Upper lobe of right lung (tissue), 1 donor: ENCODE measurements at regions not wholly inside any gene's neighbourhood (a gene's known extent, or its start where the extent isn't known, plus 50 kb on each side); places are given as distances from the start of the nearest gene placed in this dataset.
"Not testable (repeated sequence)": the region's sequence is repeated elsewhere in the genome, so short reads cannot be mapped to it uniquely, and the experiment has no call there.

Experiments used
- ATAC-seq: fragments of 200-7000 bp; cut with Tn5 transposase; one replicate; pipeline ENCODE4 v1.9.1; 2020; ENCODE audit warnings: mild to moderate bottlenecking, moderate library complexity
- DNase-seq: peaks from one replicate; pipeline ENCODE4 v3.0.0-alpha.2; 2020
- H3K27ac ChIP-seq: fragments of 200-600 bp; one replicate; pipeline ENCODE4 v1.8.0; 2022
- H3K27me3 ChIP-seq: fragments of 200-600 bp; one replicate; pipeline ENCODE4 v1.8.0; 2022; ENCODE audit warnings: mild to moderate bottlenecking
- H3K36me3 ChIP-seq: fragments of 200-600 bp; one replicate; pipeline ENCODE4 v1.8.0; 2022
- H3K4me1 ChIP-seq: fragments of 200-600 bp; one replicate; pipeline ENCODE4 v1.8.0; 2022
- H3K4me3 ChIP-seq: fragments of 200-600 bp; one replicate; pipeline ENCODE4 v1.8.0; 2022; ENCODE audit warnings: mild to moderate bottlenecking
- H3K9me3 ChIP-seq: fragments of 200-600 bp; one replicate; pipeline ENCODE4 v1.8.0; 2022
- CTCF ChIP-seq: fragments of 200-600 bp; IDR thresholded peaks from one replicate; pipeline ENCODE4 v1.8.0; 2022; ENCODE audit warnings: antibody characterized with exemption
- intact Hi-C: fragments of 100-400 bp; cut with DNase I; formaldehyde crosslinking; loops from one replicate; pipeline ENCODE4 v1.11.0; 2022
- donor health status: DM: no; HTN: yes; CAD: no; lungs with severe emphysema.

DNA sequence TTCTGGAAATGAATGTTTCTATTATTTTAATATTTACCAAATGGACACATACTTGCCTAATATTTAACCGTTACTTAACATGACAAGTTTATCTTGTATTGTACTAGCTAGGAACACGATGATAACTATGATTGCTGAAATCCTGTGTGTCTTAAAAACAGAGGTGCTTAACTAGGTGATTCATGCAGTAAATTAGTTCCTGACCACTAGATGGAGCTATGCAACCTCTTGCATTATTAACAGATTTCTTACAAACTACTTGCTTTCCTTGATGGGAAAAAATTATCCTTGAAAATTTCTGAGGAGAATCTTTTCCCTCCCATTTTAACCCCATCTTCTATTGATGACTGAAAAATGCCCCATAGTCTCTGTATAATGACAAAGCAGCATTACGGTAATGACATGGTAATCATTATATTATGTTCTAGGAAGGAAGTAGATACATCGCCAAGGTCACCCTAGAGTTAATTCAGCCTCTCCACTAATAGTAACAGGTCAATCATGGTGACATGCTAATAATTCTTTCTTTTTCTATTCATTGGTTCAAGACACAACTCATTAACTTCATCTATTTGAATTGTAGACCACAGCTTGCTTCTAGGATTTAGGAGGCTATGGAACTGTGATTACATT, 844.2 kb downstream of the RAPGEF2 start:
- no peaks in the 10 kb centered on the region for H3K9me3 ChIP-seq
- peak; percentile 59 for ATAC-seq
- no peak overlapping the region for H3K4me3 ChIP-seq
- H3K27me3 ChIP-seq: no peaks in the 10 kb centered on the region
- no peaks in the 10 kb centered on the region for H3K4me1 ChIP-seq
- no peak overlapping the region for H3K27ac ChIP-seq
- no peaks in the 10 kb centered on the region for H3K36me3 ChIP-seq
- peak; percentile 63 for TF ChIP-seq CTCF
- intact Hi-C loops: no loop called here
- no peak for DNase-seq

- Histone ChIP-seq H3K4me1 (no peaks in the 10 kb centered on the region), H3K36me3 (no peaks in the 10 kb centered on the region), H3K27ac (no peak overlapping the region), H3K9me3 (no peaks in the 10 kb centered on the region), H3K4me3 (no peak overlapping the region), H3K27me3 (no peaks in the 10 kb centered on the region)
- DNase-seq (no peak), ATAC-seq (no peak)
- intact Hi-C loops: no loop called here
- no peak for TF ChIP-seq CTCF
Observed at GRCh38 chr4:159950707-159951106, 847.8 kb downstream of the RAPGEF2 start.

DNA sequence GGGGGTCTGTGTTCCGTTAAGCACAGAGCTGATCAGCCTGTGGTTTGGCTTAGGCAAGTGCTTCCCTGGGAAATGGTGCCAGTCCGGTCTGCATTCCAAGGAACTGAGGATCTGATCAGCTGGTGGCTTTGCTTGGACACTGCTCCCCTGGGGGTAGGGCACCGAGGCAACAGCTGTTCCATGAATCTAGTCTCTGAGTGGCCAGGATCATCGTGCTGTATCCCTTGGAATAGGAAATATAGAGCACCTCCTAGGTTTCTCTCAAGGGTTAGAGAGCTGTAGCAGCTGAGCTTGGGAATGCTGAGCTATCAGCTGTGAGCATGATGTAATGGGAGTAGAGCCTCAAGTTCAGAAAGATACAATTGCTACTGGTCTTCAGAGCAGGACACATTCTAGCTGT, 863.9 kb downstream of the RAPGEF2 start:
- H3K27me3 ChIP-seq: no peaks in the 10 kb centered on the region
- TF ChIP-seq CTCF: no peak
- H3K36me3 ChIP-seq: no peaks in the 10 kb centered on the region
- no peak for ATAC-seq
- DNase-seq: no peak
- H3K27ac ChIP-seq: no peak overlapping the region
- H3K4me1 ChIP-seq: no peaks in the 10 kb centered on the region
- H3K9me3 ChIP-seq: no peaks in the 10 kb centered on the region
- no peak overlapping the region for H3K4me3 ChIP-seq
- intact Hi-C loops: no loop called here

DNA sequence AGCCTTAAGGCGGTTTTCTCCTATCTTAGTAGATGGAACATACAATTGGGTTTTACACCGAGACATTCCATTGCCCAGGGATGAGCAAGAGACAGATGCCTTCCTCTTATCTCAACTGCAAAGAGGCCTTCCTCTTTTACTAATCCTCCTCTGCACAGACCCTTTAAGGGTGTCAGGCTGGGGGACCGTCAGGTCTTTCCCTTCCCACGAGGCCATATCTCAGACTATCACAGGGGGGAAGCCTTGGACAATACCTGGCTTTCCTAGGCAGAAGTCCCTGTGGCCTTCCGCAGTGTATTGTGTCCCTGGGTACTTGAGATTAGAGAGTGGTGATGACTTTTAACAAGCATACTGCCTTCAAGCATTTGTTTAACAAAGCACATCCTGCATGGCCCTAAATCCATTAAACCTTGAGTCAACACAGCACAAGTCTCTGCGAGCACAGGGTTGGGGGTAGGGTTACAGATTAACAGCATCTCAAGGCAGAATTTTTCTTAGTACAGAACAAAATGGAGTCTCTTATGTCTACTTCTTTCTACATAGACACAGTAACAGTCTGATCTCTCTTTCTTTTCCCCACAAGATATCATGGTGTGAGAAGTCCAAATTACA, 874.1 kb downstream of the RAPGEF2 start:
- intact Hi-C loops, DNase-seq, H3K36me3 ChIP-seq, H3K4me3 ChIP-seq, H3K9me3 ChIP-seq, H3K27ac ChIP-seq, H3K4me1 ChIP-seq, H3K27me3 ChIP-seq, ATAC-seq: not testable (repeated sequence)

GRCh38 chr4:159977907-159978617, 875.2 kb downstream of the RAPGEF2 start:
- H3K27ac ChIP-seq: no peak overlapping the region
- ATAC-seq: no peak
- intact Hi-C loops: no loop called here
- no peak for TF ChIP-seq CTCF
- no peaks in the 10 kb centered on the region for H3K36me3 ChIP-seq
- H3K4me1 ChIP-seq: no peaks in the 10 kb centered on the region
- H3K9me3 ChIP-seq: no peaks in the 10 kb centered on the region
- no peak overlapping the region for H3K4me3 ChIP-seq
- DNase-seq: no peak
- no peaks in the 10 kb centered on the region for H3K27me3 ChIP-seq

GRCh38 chr4:159979351-159979750, 876.5 kb downstream of the RAPGEF2 start:
- no peak for TF ChIP-seq CTCF
- DNase-seq (no peak), ATAC-seq (no peak)
- H3K9me3 ChIP-seq: no peaks in the 10 kb centered on the region
- no peaks in the 10 kb centered on the region for H3K36me3 ChIP-seq
- no peaks in the 10 kb centered on the region for H3K27me3 ChIP-seq
- no peak overlapping the region for H3K27ac ChIP-seq
- intact Hi-C loops: no loop called here
- no peaks in the 10 kb centered on the region for H3K4me1 ChIP-seq
- no peak overlapping the region for H3K4me3 ChIP-seq
